ENCODE measurements at regions not wholly inside any gene's neighbourhood (a gene's known extent, or its start where the extent isn't known, plus 50 kb on each side); places are given as distances from the start of the nearest gene placed in this dataset.

- DNase-seq, result no peak
Measured at GRCh38 chr14:98959958-98960616, 311.9 kb downstream of the BCL11B start.

- DNase-seq, result no peak
Measured at GRCh38 chr14:98960617-98961013, 311.4 kb downstream of the BCL11B start.

GRCh38 chr14:98961191-98961590 is 310.8 kb downstream of the BCL11B start:
- DNase-seq, result no peak

- DNase-seq, result no peak
Measured at GRCh38 chr14:98962118-98962517, 309.9 kb downstream of the BCL11B start.

- DNase-seq, result no peak
Measured at GRCh38 chr14:98963610-98964009, 308.4 kb downstream of the BCL11B start.

- DNase-seq, result no peak
Measured at GRCh38 chr14:98964171-98964570, 307.8 kb downstream of the BCL11B start.

GRCh38 chr14:98965076-98965475 is 306.9 kb downstream of the BCL11B start:
- no peak for DNase-seq

GRCh38 chr14:98966016-98966415 is 306.0 kb downstream of the BCL11B start:
- DNase-seq, result no peak

- DNase-seq, result no peak
Measured at GRCh38 chr14:98966475-98967162, 305.4 kb downstream of the BCL11B start.

GRCh38 chr14:98974113-98974512 is 297.9 kb downstream of the BCL11B start:
- DNase-seq, result no peak

GRCh38 chr14:98976271-98976670 is 295.7 kb downstream of the BCL11B start:
- no peak for DNase-seq

GRCh38 chr14:98977451-98977850 is 294.5 kb downstream of the BCL11B start:
- no peak for DNase-seq

GRCh38 chr14:98982986-98983385 is 289.0 kb downstream of the BCL11B start:
- DNase-seq, result no peak

GRCh38 chr14:98984027-98984718 is 287.8 kb downstream of the BCL11B start:
- no peak for DNase-seq

- DNase-seq, result no peak
Measured at GRCh38 chr14:98984719-98985041, 287.3 kb downstream of the BCL11B start.

GRCh38 chr14:98993818-98994217 is 278.2 kb downstream of the BCL11B start:
- DNase-seq, result no peak

- DNase-seq, result no peak
Measured at GRCh38 chr14:98994561-98994960, 277.4 kb downstream of the BCL11B start.

- no peak for DNase-seq
Measured at GRCh38 chr14:98997526-98998205, 274.3 kb downstream of the BCL11B start.

- no peak for DNase-seq
Measured at GRCh38 chr14:98999345-98999744, 272.7 kb downstream of the BCL11B start.

- no peak for DNase-seq
Measured at GRCh38 chr14:98999901-99000300, 272.1 kb downstream of the BCL11B start.

GRCh38 chr14:99001241-99001640 is 270.8 kb downstream of the BCL11B start:
- no peak for DNase-seq

- no peak for DNase-seq
Measured at GRCh38 chr14:99003646-99004045, 268.4 kb downstream of the BCL11B start.

GRCh38 chr14:99004112-99004511 is 267.9 kb downstream of the BCL11B start:
- DNase-seq, result peak; percentile 16

GRCh38 chr14:99006276-99006675 is 265.7 kb downstream of the BCL11B start:
- DNase-seq, result no peak

Measured in inflammatory macrophage treated with lipopolysaccharide for 4 hours (primary cell).